ENCODE measurements at regions not wholly inside any gene's neighbourhood (a gene's known extent, or its start where the extent isn't known, plus 50 kb on each side); places are given as distances from the start of the nearest gene placed in this dataset.

GRCh38 chr5:168002116-168002515 lies 289.3 kb upstream of the WWC1 start:
- H3K27ac Mint-ChIP-seq: no peak overlapping the region
- H2AFZ ChIP-seq (ENCODE audit: insufficient read depth, low read depth, low read length, poor library complexity, severe bottlenecking): no peak overlapping the region
- DNase-seq: no peak
- H3K4me1 ChIP-seq (ENCODE audit: control insufficient read depth in 1 of 2, insufficient read depth in 2 of 2, low read length in 2 of 2): no peaks in the 10 kb centered on the region
- no peaks in the 10 kb centered on the region for H3K4me1 Mint-ChIP-seq
- intact Hi-C loops (cut with micrococcal nuclease): no loop called here
- H4K20me1 ChIP-seq (ENCODE audit: insufficient read depth, low read length): no peaks in the 10 kb centered on the region
- H3K4me3 Mint-ChIP-seq: no peak overlapping the region
- no peaks in the 10 kb centered on the region for H3K27me3 ChIP-seq (ENCODE audit: control insufficient read depth in 2 of 2, insufficient read depth in 2 of 2, low read length in 2 of 2)
- no peaks in the 10 kb centered on the region for H3K79me2 ChIP-seq (ENCODE audit: insufficient read depth, low read length)
- H3K4me3 ChIP-seq (replicated peaks in 1 of 3; ENCODE audit: low read depth in 2 of 3, low read length in 3 of 3): no peak overlapping the region
- peaks cover 0 to 3% (median 0%) of the 10 kb centered on the region in 7 donors for H3K9me3 Mint-ChIP-seq
- WGBS (ENCODE audit: insufficient coverage): no CpG with 5 or more reads among the region's 4 CpGs
- H3K4me2 ChIP-seq (replicated peaks; ENCODE audit: extremely low read depth, low read length, poor library complexity, severe bottlenecking): no peak overlapping the region
- H3K27me3 Mint-ChIP-seq (ENCODE audit: low read depth in 3 of 3): peaks cover 0 to 1% (median 0%) of the 10 kb centered on the region in 3 donors
- no peaks in the 10 kb centered on the region for H3K36me3 ChIP-seq (replicated peaks in 1 of 2; ENCODE audit: control insufficient read depth in 1 of 2, insufficient read depth in 2 of 2, low read length in 2 of 2)
- no peak overlapping the region for H3K27ac ChIP-seq (ENCODE audit: low read depth in 1 of 2, low read length in 2 of 2)
- no peak for TF ChIP-seq CTCF (IDR thresholded peaks at IDR 0.05)
- H3K9ac ChIP-seq (ENCODE audit: insufficient read depth, low read length, poor library complexity, severe bottlenecking): no peak overlapping the region
- no peaks in the 10 kb centered on the region for H3K36me3 Mint-ChIP-seq
- H3K9me3 ChIP-seq (replicated peaks in 1 of 2; ENCODE audit: control insufficient read depth in 1 of 2, insufficient read depth in 1 of 2, low read length in 2 of 2): no peaks in the 10 kb centered on the region

GRCh38 chr5:168005093-168005492 lies 286.4 kb upstream of the WWC1 start:
- no peaks in the 10 kb centered on the region for H4K20me1 ChIP-seq (ENCODE audit: insufficient read depth, low read length)
- H3K4me1 ChIP-seq (ENCODE audit: control insufficient read depth in 1 of 2, insufficient read depth in 2 of 2, low read length in 2 of 2): no peaks in the 10 kb centered on the region
- peaks cover 0 to 1% (median 0%) of the 10 kb centered on the region in 3 donors for H3K27me3 Mint-ChIP-seq (ENCODE audit: low read depth in 3 of 3)
- DNase-seq: no peak
- no peak overlapping the region for H3K4me3 ChIP-seq (replicated peaks in 1 of 3; ENCODE audit: low read depth in 2 of 3, low read length in 3 of 3)
- no peak overlapping the region for H3K27ac Mint-ChIP-seq
- no peak for TF ChIP-seq CTCF (IDR thresholded peaks at IDR 0.05)
- intact Hi-C loops (cut with micrococcal nuclease): no loop called here
- no peak overlapping the region for H3K9ac ChIP-seq (ENCODE audit: insufficient read depth, low read length, poor library complexity, severe bottlenecking)
- H3K36me3 Mint-ChIP-seq: no peaks in the 10 kb centered on the region
- H3K4me3 Mint-ChIP-seq: no peak overlapping the region
- no peak overlapping the region for H3K4me2 ChIP-seq (replicated peaks; ENCODE audit: extremely low read depth, low read length, poor library complexity, severe bottlenecking)
- no peaks in the 10 kb centered on the region for H3K27me3 ChIP-seq (ENCODE audit: control insufficient read depth in 2 of 2, insufficient read depth in 2 of 2, low read length in 2 of 2)
- H2AFZ ChIP-seq (ENCODE audit: insufficient read depth, low read depth, low read length, poor library complexity, severe bottlenecking): no peak overlapping the region
- no peaks in the 10 kb centered on the region for H3K79me2 ChIP-seq (ENCODE audit: insufficient read depth, low read length)
- H3K27ac ChIP-seq (ENCODE audit: low read depth in 1 of 2, low read length in 2 of 2): no peak overlapping the region
- H3K9me3 ChIP-seq (replicated peaks in 1 of 2; ENCODE audit: control insufficient read depth in 1 of 2, insufficient read depth in 1 of 2, low read length in 2 of 2): no peaks in the 10 kb centered on the region
- no peaks in the 10 kb centered on the region for H3K4me1 Mint-ChIP-seq
- WGBS (ENCODE audit: insufficient coverage): 65% methylated on average over 4 of the region's 6 CpGs
- no peaks in the 10 kb centered on the region for H3K36me3 ChIP-seq (replicated peaks in 1 of 2; ENCODE audit: control insufficient read depth in 1 of 2, insufficient read depth in 2 of 2, low read length in 2 of 2)
- H3K9me3 Mint-ChIP-seq: peaks cover 0 to 4% (median 0%) of the 10 kb centered on the region in 7 donors

Measured in CD14-positive monocyte (primary cell).